Kidney epithelial cell (primary cell): ENCODE measurements at regions not wholly inside any gene's neighbourhood (a gene's known extent, or its start where the extent isn't known, plus 50 kb on each side); places are given as distances from the start of the nearest gene placed in this dataset.

Source experiments
- DNase-seq: peaks from one replicate; pipeline ENCODE4 v3.0.0-alpha.2; 2010; ENCODE audit warnings: low read depth
- H3K27me3 ChIP-seq: 2 replicates; pipeline ENCODE4 v1.6.0; 2011; ENCODE audit warnings: low read length; ENCODE audit not compliant: control insufficient read depth, insufficient read depth
- H3K36me3 ChIP-seq: 2 replicates; pipeline ENCODE4 v1.5.1; 2011; ENCODE audit warnings: low read length; ENCODE audit not compliant: control insufficient read depth, insufficient read depth
- H3K4me3 ChIP-seq: 2 replicates; pipeline ENCODE4 v1.5.1; 2011; ENCODE audit warnings: low read depth, mild to moderate bottlenecking, control low read depth, low read length
- CTCF ChIP-seq: IDR thresholded peaks from 2 replicates; pipeline ENCODE4 v1.5.1; 2011; ENCODE audit warnings: mild to moderate bottlenecking, moderate library complexity, low read length, control low read depth, inconsistent platforms; ENCODE audit not compliant: insufficient read depth, poor library complexity, severe bottlenecking

GRCh38 chr14:97290065-97290464 lies 492.9 kb downstream of the VRK1 start:
- TF ChIP-seq CTCF: no peak
- DNase-seq: no peak
- H3K27me3 ChIP-seq: no peaks in the 10 kb centered on the region

GRCh38 chr14:97290977-97291376 lies 493.8 kb downstream of the VRK1 start:
- Histone ChIP-seq H3K27me3 (no peaks in the 10 kb centered on the region), H3K4me3 (no peak overlapping the region), H3K36me3 (no peaks in the 10 kb centered on the region)
- DNase-seq: no peak
- TF ChIP-seq CTCF: no peak

More at GRCh38 chr14:97290065-97290464, 492.9 kb downstream of the VRK1 start:
- Histone ChIP-seq H3K4me3 (no peak overlapping the region), H3K36me3 (no peaks in the 10 kb centered on the region)

- DNase-seq: no peak
- TF ChIP-seq CTCF: no peak
- H3K36me3 ChIP-seq: no peaks in the 10 kb centered on the region
- H3K27me3 ChIP-seq: no peaks in the 10 kb centered on the region
- no peak overlapping the region for H3K4me3 ChIP-seq
Observed at GRCh38 chr14:97293659-97294058, 496.5 kb downstream of the VRK1 start.

GRCh38 chr14:97295108-97295710 lies 498.0 kb downstream of the VRK1 start:
- Histone ChIP-seq H3K4me3 (no peak overlapping the region), H3K36me3 (no peaks in the 10 kb centered on the region), H3K27me3 (no peaks in the 10 kb centered on the region)
- no peak for TF ChIP-seq CTCF
- DNase-seq: no peak

GRCh38 chr14:97296176-97296575 lies 499.0 kb downstream of the VRK1 start:
- no peak for DNase-seq
- Histone ChIP-seq H3K27me3 (no peaks in the 10 kb centered on the region), H3K36me3 (no peaks in the 10 kb centered on the region), H3K4me3 (no peak overlapping the region)
- no peak for TF ChIP-seq CTCF

GRCh38 chr14:97297100-97297499 lies 499.9 kb downstream of the VRK1 start:
- no peak for TF ChIP-seq CTCF
- Histone ChIP-seq H3K36me3 (no peaks in the 10 kb centered on the region), H3K27me3 (no peaks in the 10 kb centered on the region), H3K4me3 (no peak overlapping the region)
- DNase-seq: no peak
